OCI-LY1 (cell line): ENCODE measurements at regions not wholly inside any gene's neighbourhood (a gene's known extent, or its start where the extent isn't known, plus 50 kb on each side); places are given as distances from the start of the nearest gene placed in this dataset.

Source experiments
- CTCF ChIP-seq: fragments of 200-600 bp; sonication (generic), shearing (Covaris generic); IDR thresholded peaks from 2 replicates; pipeline ENCODE4 v1.5.1; 2017; ENCODE audit warnings: mild to moderate bottlenecking, antibody characterized with exemption, low read length, moderate library complexity, mixed read lengths
- EZH2 ChIP-seq: fragments of 200-600 bp; sonication (generic), shearing (Covaris generic); IDR thresholded peaks from 2 replicates; pipeline ENCODE4 v1.8.0; 2017; ENCODE audit warnings: borderline replicate concordance, mixed run types, mild to moderate bottlenecking, antibody characterized with exemption, low read length, moderate library complexity, mixed read lengths

GRCh38 chr14:85732031-85732430, 202.1 kb downstream of the FLRT2 start:
- no peak for TF ChIP-seq CTCF
- TF ChIP-seq EZH2: no peak
